Mesothelial cell of epicardium (in vitro differentiated cells): ENCODE measurements at regions not wholly inside any gene's neighbourhood (a gene's known extent, or its start where the extent isn't known, plus 50 kb on each side); places are given as distances from the start of the nearest gene placed in this dataset.

Experiments used
- DNase-seq, 2 experiments: peaks; one replicate each; pipeline ENCODE4 v3.0.0; 2021; ENCODE audit warnings: low spot score in 2 of 2; ENCODE audit not compliant: unreplicated experiment in 2 of 2
- H3K27ac Mint-ChIP-seq: 2 replicates; pipeline ENCODE4 v1.8.0; 2021; ENCODE audit warnings: mixed read lengths
- H3K27me3 Mint-ChIP-seq: 2 replicates; pipeline ENCODE4 v1.8.0; 2021; ENCODE audit warnings: low read depth, mixed read lengths
- H3K36me3 Mint-ChIP-seq: 2 replicates; pipeline ENCODE4 v1.8.0; 2021; ENCODE audit warnings: mixed read lengths
- H3K4me1 Mint-ChIP-seq: 2 replicates; pipeline ENCODE4 v1.8.0; 2021; ENCODE audit warnings: mixed read lengths
- H3K4me3 Mint-ChIP-seq: 2 replicates; pipeline ENCODE4 v1.8.0; 2021; ENCODE audit warnings: mild to moderate bottlenecking, moderate library complexity, mixed read lengths
- H3K9me3 Mint-ChIP-seq: 2 replicates; pipeline ENCODE4 v1.8.0; 2021; ENCODE audit warnings: mixed read lengths
- TF ChIP-seq, protein P1 (sequence below): fragments of 200-600 bp; sonication (generic); IDR thresholded peaks from one replicate; pipeline ENCODE4 v1.5.0; 2021; ENCODE audit warnings: antibody characterized with exemption; ENCODE audit not compliant: unreplicated experiment

DNA sequence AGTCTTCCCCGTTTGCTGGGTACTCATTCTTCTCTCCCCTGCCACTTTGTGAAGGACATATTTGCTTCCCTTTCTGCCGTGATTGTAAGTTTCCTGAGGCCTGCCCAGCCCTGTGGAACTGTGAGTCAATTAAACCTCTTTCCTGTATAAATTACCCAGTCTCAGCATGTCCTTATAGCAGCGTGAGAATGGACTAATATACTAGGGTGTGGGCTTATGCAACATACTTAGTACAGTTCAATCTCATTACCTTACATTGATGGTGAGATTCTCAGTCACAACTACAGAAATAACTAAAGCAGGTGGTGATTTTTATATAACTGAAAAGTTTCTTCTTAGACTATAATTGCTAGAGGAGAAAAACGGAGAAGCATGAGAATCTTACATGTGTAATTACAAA is 237.9 kb upstream of the MMADHC start:
- TF ChIP-seq, protein P1, sequence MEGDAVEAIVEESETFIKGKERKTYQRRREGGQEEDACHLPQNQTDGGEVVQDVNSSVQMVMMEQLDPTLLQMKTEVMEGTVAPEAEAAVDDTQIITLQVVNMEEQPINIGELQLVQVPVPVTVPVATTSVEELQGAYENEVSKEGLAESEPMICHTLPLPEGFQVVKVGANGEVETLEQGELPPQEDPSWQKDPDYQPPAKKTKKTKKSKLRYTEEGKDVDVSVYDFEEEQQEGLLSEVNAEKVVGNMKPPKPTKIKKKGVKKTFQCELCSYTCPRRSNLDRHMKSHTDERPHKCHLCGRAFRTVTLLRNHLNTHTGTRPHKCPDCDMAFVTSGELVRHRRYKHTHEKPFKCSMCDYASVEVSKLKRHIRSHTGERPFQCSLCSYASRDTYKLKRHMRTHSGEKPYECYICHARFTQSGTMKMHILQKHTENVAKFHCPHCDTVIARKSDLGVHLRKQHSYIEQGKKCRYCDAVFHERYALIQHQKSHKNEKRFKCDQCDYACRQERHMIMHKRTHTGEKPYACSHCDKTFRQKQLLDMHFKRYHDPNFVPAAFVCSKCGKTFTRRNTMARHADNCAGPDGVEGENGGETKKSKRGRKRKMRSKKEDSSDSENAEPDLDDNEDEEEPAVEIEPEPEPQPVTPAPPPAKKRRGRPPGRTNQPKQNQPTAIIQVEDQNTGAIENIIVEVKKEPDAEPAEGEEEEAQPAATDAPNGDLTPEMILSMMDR: no peak
- DNase-seq: no peak
- peaks cover 15% of the 10 kb centered on the region for H3K9me3 Mint-ChIP-seq
- H3K27ac Mint-ChIP-seq: no peak overlapping the region
- H3K27me3 Mint-ChIP-seq: no peaks in the 10 kb centered on the region
- no peak overlapping the region for H3K4me3 Mint-ChIP-seq
- peaks cover 6% of the 10 kb centered on the region for H3K4me1 Mint-ChIP-seq
- peaks cover 5% of the 10 kb centered on the region for H3K36me3 Mint-ChIP-seq

DNA sequence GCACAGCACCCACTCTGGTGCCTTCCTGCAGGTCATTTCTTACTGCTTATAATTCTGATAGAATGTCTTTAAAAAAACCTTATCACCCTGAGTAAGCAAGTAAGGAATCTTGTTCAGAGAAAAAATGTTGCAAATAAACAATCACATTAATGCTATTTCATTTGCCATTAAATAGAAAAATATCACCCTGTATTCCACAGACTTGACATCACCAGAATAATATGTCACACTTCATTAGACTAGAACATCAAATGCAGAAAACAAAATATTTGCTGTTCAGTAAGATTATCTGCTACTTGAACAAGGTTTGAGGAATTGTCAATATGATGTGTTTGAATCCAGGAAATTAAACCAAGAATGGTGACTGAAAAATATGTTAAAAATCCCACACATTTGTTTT is 236.6 kb upstream of the MMADHC start:
- no peak for DNase-seq
- Mint-ChIP-seq H3K27ac (no peak overlapping the region), H3K4me3 (no peak overlapping the region), H3K9me3 (peaks cover 12% of the 10 kb centered on the region), H3K4me1 (peaks cover 11% of the 10 kb centered on the region), H3K27me3 (no peaks in the 10 kb centered on the region), H3K36me3 (peaks cover 3% of the 10 kb centered on the region)
- TF ChIP-seq, protein P1: no peak

DNA sequence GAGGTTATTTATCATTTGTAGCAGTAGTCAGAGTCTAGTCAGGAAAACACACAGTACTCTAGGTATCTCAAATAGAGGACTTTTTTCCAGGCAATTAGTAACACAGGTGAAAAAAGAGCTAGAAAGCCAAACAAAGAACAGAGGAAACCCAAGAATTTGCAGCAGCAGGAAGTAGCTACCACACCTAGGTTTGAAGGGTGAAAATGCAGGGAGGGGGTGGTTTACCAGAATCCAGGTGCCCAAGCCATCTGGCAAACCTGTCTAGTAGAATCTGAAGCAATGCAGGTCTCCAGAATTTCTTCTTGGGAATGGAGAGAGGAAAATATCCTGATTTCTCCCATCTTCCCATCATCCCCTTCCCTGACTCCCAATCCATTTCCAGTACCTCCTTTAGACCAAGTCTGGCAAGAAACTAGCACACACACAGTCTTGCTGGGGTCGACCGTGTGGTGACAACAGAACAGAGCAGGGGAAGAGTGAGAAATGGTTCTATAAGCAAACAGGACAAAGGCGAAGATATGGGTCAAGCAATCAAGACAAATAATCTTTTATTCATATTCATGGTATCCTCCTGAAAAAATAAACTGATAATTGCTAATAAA is 231.9 kb upstream of the MMADHC start:
- TF ChIP-seq, protein P1: no peak
- Mint-ChIP-seq H3K4me3 (no peak overlapping the region), H3K36me3 (peaks cover 3% of the 10 kb centered on the region), H3K4me1 (peaks cover 37% of the 10 kb centered on the region), H3K9me3 (peaks cover 8% of the 10 kb centered on the region), H3K27me3 (no peaks in the 10 kb centered on the region), H3K27ac (no peak overlapping the region)
- DNase-seq: no peak

DNA sequence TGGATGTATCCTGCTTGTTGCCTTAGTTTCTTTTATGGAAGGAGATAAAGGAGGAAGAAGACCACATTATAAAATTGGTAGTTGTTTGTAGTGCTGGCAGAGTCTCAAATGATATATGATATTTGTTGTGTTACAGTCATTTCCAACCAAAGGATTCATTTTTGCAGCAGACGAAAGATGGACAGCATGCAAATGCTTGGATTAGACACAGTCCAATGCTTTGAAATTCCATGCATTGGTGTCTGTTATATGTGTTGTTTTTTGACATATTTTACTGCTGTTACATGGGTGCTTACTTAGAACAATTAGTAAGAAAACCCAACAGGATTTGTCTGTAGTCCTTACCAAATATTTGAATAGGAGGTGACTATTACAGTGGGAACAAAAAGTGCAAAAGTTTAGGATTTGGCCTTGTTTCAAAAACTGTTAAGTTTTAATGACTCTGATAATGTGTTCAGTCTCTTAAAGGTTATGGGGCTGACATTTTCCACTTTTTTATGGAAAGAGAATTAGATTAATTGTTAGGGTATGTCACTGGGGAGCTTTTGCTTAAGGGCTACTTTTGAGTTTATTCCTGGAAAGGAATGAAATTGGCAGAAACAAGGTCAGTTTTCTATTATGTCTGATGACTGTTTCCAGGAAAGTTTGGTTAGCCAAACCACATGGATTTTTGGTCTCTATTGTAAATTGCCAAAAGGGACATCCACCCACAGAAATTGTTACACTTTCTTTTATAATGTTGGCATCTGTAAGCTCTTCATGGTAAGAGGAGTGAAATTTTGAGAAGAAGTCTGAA is 229.4 kb upstream of the MMADHC start:
- H3K9me3 Mint-ChIP-seq: peaks cover 7% of the 10 kb centered on the region
- peaks cover 48% of the 10 kb centered on the region for H3K4me1 Mint-ChIP-seq
- H3K27ac Mint-ChIP-seq: peak overlapping the region; percentile 54
- H3K36me3 Mint-ChIP-seq: peaks cover 4% of the 10 kb centered on the region
- no peaks in the 10 kb centered on the region for H3K27me3 Mint-ChIP-seq
- H3K4me3 Mint-ChIP-seq: no peak overlapping the region
- TF ChIP-seq, protein P1: no peak
- DNase-seq: no peak

- Mint-ChIP-seq H3K27ac (peak overlapping the region; percentile 37), H3K9me3 (peaks cover 13% of the 10 kb centered on the region), H3K4me1 (peaks cover 48% of the 10 kb centered on the region), H3K4me3 (no peak overlapping the region), H3K36me3 (peaks cover 8% of the 10 kb centered on the region), H3K27me3 (no peaks in the 10 kb centered on the region)
- no peak for DNase-seq
- TF ChIP-seq, protein P1: no peak
Observed at GRCh38 chr2:149815941-149816340, 228.4 kb upstream of the MMADHC start.
